ENCODE measurements at regions not wholly inside any gene's neighbourhood (a gene's known extent, or its start where the extent isn't known, plus 50 kb on each side); places are given as distances from the start of the nearest gene placed in this dataset.

DNA sequence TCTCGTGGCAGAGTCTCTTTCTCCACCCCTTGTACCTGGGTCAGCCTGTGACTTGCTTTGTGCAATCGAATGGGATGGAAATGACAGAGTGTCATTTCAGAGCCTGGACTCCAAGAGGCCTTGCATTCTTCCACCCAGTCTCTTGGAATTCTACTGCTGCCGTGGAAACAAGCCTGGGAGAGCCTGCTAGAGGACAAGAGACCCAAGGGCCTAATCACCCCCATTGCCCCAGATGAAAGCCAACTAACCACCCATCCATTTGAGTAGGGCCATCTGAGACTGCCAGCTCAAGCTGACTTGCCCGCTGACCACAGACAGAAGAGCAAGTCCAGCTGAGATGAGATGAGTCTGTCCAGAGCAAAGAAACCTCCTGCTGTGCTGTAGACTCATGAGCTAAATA, 201.6 kb downstream of the PTPRU start:
- TF ChIP-seq POLR2AphosphoS5 (IDR thresholded peaks at IDR 0.05) (no peak), CTCF (IDR thresholded peaks at IDR 0.05; ENCODE audit: poor library complexity, severe bottlenecking) (no peak), RAD21 (conservative IDR thresholded peaks at IDR 0.05) (no peak), EP300 (conservative IDR thresholded peaks at IDR 0.05; ENCODE audit: poor library complexity, severe bottlenecking) (no peak), MXI1 (conservative IDR thresholded peaks at IDR 0.05; ENCODE audit: poor library complexity, severe bottlenecking) (no peak), EZH2 (IDR thresholded peaks at IDR 0.05; ENCODE audit: borderline replicate concordance, insufficient read depth, low read length, poor library complexity, severe bottlenecking) (no peak)
- TF ChIP-seq, protein P1, sequence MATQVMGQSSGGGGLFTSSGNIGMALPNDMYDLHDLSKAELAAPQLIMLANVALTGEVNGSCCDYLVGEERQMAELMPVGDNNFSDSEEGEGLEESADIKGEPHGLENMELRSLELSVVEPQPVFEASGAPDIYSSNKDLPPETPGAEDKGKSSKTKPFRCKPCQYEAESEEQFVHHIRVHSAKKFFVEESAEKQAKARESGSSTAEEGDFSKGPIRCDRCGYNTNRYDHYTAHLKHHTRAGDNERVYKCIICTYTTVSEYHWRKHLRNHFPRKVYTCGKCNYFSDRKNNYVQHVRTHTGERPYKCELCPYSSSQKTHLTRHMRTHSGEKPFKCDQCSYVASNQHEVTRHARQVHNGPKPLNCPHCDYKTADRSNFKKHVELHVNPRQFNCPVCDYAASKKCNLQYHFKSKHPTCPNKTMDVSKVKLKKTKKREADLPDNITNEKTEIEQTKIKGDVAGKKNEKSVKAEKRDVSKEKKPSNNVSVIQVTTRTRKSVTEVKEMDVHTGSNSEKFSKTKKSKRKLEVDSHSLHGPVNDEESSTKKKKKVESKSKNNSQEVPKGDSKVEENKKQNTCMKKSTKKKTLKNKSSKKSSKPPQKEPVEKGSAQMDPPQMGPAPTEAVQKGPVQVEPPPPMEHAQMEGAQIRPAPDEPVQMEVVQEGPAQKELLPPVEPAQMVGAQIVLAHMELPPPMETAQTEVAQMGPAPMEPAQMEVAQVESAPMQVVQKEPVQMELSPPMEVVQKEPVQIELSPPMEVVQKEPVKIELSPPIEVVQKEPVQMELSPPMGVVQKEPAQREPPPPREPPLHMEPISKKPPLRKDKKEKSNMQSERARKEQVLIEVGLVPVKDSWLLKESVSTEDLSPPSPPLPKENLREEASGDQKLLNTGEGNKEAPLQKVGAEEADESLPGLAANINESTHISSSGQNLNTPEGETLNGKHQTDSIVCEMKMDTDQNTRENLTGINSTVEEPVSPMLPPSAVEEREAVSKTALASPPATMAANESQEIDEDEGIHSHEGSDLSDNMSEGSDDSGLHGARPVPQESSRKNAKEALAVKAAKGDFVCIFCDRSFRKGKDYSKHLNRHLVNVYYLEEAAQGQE (IDR thresholded peaks at IDR 0.05; ENCODE audit: borderline replicate concordance), result no peak
- no peaks in the 10 kb centered on the region for H3K79me2 ChIP-seq (replicated peaks; ENCODE audit: insufficient read depth, low read length)
- no peak overlapping the region for H3K4me2 ChIP-seq (ENCODE audit: low read length)
- no peak overlapping the region for H3K27ac ChIP-seq (ENCODE audit: low read length)
- H3K4me3 ChIP-seq (ENCODE audit: low read length), result no peak overlapping the region
- no peaks in the 10 kb centered on the region for H4K20me1 ChIP-seq (ENCODE audit: insufficient read depth)
- no peaks in the 10 kb centered on the region for H3F3A ChIP-seq (ENCODE audit: insufficient read depth, low read length, poor library complexity, severe bottlenecking)
- H2AFZ ChIP-seq (ENCODE audit: low read depth, low read length), result no peak overlapping the region
- H3K9ac ChIP-seq (ENCODE audit: low read length), result no peak overlapping the region
- H3K36me3 ChIP-seq (ENCODE audit: insufficient read depth, low read length), result no peaks in the 10 kb centered on the region
- H3K9me2 ChIP-seq (ENCODE audit: insufficient read depth, low read length), result no peaks in the 10 kb centered on the region
- no peaks in the 10 kb centered on the region for H3K27me3 ChIP-seq (ENCODE audit: insufficient read depth, low read depth, low read length)
- no peaks in the 10 kb centered on the region for H3K9me3 ChIP-seq (ENCODE audit: low read length)

DNA sequence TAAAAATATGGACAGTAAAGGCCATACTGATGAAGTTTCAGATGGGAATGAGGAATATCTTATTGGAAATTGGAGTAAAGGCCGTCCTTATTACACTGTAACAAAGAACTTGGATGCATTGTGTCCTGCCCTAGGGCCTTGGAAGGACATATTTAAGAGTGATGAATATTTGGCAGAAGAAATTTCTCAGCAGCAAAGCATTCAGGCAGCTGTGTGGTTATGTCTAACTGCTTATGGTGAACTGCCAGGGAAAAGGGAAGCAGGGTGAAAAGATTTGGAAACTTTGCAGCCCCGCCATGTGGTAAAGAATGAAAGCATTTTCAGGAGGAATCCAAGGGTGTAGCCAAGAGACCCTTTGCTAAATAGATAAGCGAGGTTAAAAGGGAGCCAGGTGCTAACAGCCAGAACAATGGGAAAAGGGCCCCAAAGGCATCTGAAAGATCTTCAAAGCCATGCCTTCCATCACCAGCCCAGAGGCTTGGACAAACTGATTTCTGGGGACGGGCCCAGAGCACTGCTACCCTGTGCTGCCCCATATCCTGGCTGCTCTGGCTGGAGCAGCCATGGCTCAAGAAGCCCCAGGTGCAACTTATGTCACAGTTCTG, 200.0 kb downstream of the PTPRU start:
- no peak overlapping the region for H3K4me3 ChIP-seq (ENCODE audit: low read length)
- no peaks in the 10 kb centered on the region for H3K36me3 ChIP-seq (ENCODE audit: insufficient read depth, low read length)
- H3K79me2 ChIP-seq (replicated peaks; ENCODE audit: insufficient read depth, low read length), result no peaks in the 10 kb centered on the region
- H4K20me1 ChIP-seq (ENCODE audit: insufficient read depth), result no peaks in the 10 kb centered on the region
- no peaks in the 10 kb centered on the region for H3K27me3 ChIP-seq (ENCODE audit: insufficient read depth, low read depth, low read length)
- H2AFZ ChIP-seq (ENCODE audit: low read depth, low read length), result no peak overlapping the region
- no peak overlapping the region for H3K27ac ChIP-seq (ENCODE audit: low read length)
- TF ChIP-seq TAF1 (IDR thresholded peaks at IDR 0.05; ENCODE audit: low read depth) (no peak), CTCF (IDR thresholded peaks at IDR 0.05; ENCODE audit: poor library complexity, severe bottlenecking) (no peak), RAD21 (conservative IDR thresholded peaks at IDR 0.05) (no peak)
- TF ChIP-seq, protein P1 (IDR thresholded peaks at IDR 0.05; ENCODE audit: borderline replicate concordance), result no peak
- no peak overlapping the region for H3K4me2 ChIP-seq (ENCODE audit: low read length)
- H3F3A ChIP-seq (ENCODE audit: insufficient read depth, low read length, poor library complexity, severe bottlenecking), result no peaks in the 10 kb centered on the region
- H3K9me2 ChIP-seq (ENCODE audit: insufficient read depth, low read length), result no peaks in the 10 kb centered on the region
- H3K9me3 ChIP-seq (ENCODE audit: low read length), result no peaks in the 10 kb centered on the region
- no peak overlapping the region for H3K9ac ChIP-seq (ENCODE audit: low read length)

Measured in neural cell (in vitro differentiated cells).